ENCODE measurements at regions not wholly inside any gene's neighbourhood (a gene's known extent, or its start where the extent isn't known, plus 50 kb on each side); places are given as distances from the start of the nearest gene placed in this dataset.
"Not testable (repeated sequence)": the region's sequence is repeated elsewhere in the genome, so short reads cannot be mapped to it uniquely, and the experiment has no call there.

DNA sequence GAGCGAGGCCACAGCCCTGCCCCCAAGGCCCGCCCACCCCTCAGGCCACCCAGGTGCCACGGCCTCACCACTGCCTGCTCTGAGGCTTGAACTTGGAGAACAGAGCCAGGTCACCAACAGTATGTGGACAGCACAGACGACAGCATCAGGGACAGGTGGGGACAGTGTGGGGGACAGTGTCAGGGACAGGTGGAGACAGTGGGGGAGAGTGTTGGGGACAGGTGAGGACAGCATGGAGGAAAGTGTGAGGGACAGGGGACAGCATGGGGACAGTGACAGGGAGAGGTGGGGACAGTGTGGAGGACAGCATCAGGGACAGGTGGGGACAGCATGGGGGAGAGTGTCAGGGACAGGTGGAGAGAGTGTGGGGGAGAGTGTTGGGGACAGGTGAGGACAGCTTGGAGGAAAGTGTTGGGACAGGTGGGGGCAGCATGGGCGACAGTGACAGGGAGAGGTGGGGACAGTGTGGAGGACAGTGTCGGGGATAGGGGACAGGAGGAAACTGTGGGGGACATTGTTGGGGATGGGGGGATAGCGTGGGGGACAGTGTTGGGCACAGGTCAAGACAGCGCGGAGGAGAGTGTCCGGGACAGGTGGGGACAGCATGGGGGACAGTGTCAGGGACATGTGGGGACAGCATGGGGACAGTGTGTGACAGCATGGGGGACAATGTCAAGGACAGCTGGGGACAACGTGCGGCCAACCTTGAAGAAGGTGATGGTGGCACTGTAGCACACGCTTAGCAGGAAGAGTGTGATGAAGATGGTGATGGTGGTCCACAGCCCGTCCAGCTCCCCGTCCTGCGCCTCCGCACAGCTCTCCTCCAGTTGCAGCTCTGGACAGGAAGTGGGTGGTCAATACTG is 114.9 kb downstream of the TMEM121 start:
- Histone ChIP-seq H3K79me2 (ENCODE audit: insufficient read depth, low read depth) (no peaks in the 10 kb centered on the region), H3K4me3 (IDR thresholded peaks at IDR 0.05; ENCODE audit: insufficient read depth, low read depth, low read length) (no peak overlapping the region), H3K36me3 (ENCODE audit: insufficient read depth) (no peaks in the 10 kb centered on the region), H3K9ac (no peak overlapping the region), H3K27me3 (ENCODE audit: insufficient read depth, low read depth) (no peaks in the 10 kb centered on the region), H3K4me1 (ENCODE audit: low read depth, poor library complexity, severe bottlenecking) (no peaks in the 10 kb centered on the region), H4K20me1 (ENCODE audit: insufficient read depth) (no peaks in the 10 kb centered on the region), H3K27ac (no peak overlapping the region), H3K4me2 (no peak overlapping the region), H2AFZ (ENCODE audit: low read depth) (no peak overlapping the region)
- TF ChIP-seq, protein P1, sequence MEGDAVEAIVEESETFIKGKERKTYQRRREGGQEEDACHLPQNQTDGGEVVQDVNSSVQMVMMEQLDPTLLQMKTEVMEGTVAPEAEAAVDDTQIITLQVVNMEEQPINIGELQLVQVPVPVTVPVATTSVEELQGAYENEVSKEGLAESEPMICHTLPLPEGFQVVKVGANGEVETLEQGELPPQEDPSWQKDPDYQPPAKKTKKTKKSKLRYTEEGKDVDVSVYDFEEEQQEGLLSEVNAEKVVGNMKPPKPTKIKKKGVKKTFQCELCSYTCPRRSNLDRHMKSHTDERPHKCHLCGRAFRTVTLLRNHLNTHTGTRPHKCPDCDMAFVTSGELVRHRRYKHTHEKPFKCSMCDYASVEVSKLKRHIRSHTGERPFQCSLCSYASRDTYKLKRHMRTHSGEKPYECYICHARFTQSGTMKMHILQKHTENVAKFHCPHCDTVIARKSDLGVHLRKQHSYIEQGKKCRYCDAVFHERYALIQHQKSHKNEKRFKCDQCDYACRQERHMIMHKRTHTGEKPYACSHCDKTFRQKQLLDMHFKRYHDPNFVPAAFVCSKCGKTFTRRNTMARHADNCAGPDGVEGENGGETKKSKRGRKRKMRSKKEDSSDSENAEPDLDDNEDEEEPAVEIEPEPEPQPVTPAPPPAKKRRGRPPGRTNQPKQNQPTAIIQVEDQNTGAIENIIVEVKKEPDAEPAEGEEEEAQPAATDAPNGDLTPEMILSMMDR (conservative IDR thresholded peaks at IDR 0.05; ENCODE audit: low read depth, low read length) = no peak

DNA sequence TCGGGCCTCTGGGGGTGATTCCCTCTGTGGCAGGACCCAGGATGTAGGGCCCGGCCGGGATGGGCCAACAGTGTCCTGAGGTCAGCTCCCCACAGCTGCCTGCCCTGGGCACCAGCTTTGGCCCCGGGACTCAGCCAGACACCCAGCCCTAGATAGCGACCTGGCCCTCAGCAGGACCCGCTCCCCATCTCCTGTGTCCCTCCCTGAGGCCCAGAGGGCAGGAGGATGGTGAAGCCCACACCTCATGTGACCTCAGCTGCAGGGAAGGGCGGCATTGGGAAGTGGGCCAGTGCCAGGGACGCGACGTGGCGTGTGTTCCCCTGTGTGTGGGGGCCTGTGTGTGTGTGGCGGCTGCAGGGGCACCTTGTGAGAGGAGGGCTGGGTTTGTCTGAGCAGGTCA is 115.6 kb downstream of the TMEM121 start:
- H3K9ac ChIP-seq; H4K20me1 ChIP-seq (ENCODE audit: insufficient read depth); H3K27ac ChIP-seq; H3K79me2 ChIP-seq (ENCODE audit: insufficient read depth, low read depth); H3K4me3 ChIP-seq (IDR thresholded peaks at IDR 0.05; ENCODE audit: insufficient read depth, low read depth, low read length); H3K27me3 ChIP-seq (ENCODE audit: insufficient read depth, low read depth); H2AFZ ChIP-seq (ENCODE audit: low read depth); H3K4me2 ChIP-seq; H3K4me1 ChIP-seq (ENCODE audit: low read depth, poor library complexity, severe bottlenecking); H3K36me3 ChIP-seq (ENCODE audit: insufficient read depth): not testable (repeated sequence)

DNA sequence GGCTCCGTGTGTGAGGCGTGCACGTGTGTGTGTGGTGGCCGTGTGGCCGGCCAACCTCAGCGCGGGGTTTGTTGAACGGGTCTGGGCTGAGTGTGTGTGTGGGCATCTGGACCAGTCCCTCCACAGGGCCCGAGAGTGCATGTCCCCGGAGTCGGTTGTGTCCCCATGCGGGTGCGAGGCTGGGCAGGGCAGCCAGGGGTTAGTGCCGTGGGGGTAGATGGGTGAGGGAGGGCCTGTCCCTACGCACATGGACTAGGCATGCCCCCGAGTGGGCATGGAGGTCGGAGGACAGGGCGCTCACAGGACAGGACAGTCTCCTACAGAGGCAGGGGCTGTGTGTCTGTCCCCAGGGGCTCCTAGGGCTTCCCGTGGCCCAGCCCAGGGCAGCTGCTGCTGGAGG is 116.1 kb downstream of the TMEM121 start:
- not testable (repeated sequence) for H3K4me3 ChIP-seq (IDR thresholded peaks at IDR 0.05; ENCODE audit: insufficient read depth, low read depth, low read length); H4K20me1 ChIP-seq (ENCODE audit: insufficient read depth); H3K79me2 ChIP-seq (ENCODE audit: insufficient read depth, low read depth); H3K27me3 ChIP-seq (ENCODE audit: insufficient read depth, low read depth); H3K4me1 ChIP-seq (ENCODE audit: low read depth, poor library complexity, severe bottlenecking); H3K36me3 ChIP-seq (ENCODE audit: insufficient read depth); H2AFZ ChIP-seq (ENCODE audit: low read depth); H3K27ac ChIP-seq; H3K9ac ChIP-seq; H3K4me2 ChIP-seq

DNA sequence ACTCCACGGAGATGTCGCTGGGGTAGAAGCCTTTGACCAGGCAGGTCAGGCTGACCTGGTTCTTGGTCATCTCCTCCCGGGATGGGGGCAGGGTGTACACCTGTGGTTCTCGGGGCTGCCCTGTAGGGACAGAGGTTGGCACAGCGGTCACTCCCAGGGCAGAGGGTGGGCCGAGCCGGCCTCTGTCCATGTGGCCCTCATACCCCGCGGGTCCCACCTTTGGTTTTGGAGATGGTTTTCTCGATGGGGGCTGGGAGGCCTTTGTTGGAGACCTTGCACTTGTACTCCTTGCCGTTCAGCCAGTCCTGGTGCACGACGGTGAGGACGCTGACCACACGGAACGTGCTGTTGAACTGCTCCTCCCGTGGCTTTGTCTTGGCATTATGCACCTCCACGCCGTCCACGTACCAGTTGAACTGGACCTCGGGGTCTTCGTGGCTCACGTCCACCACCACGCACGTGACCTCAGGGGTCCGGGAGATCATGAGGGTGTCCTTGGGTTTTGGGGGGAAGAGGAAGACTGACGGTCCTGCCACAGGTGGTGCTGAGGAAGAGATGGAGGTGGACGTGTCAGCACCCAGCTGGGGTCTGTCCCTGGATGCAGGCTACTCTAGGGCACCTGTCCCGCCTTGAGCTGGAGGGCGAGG is 117.1 kb downstream of the TMEM121 start:
- H3K4me3 ChIP-seq (IDR thresholded peaks at IDR 0.05; ENCODE audit: insufficient read depth, low read depth, low read length); H3K36me3 ChIP-seq (ENCODE audit: insufficient read depth); H3K27ac ChIP-seq; H4K20me1 ChIP-seq (ENCODE audit: insufficient read depth); H3K27me3 ChIP-seq (ENCODE audit: insufficient read depth, low read depth); H3K9ac ChIP-seq; H3K79me2 ChIP-seq (ENCODE audit: insufficient read depth, low read depth); H3K4me2 ChIP-seq; H3K4me1 ChIP-seq (ENCODE audit: low read depth, poor library complexity, severe bottlenecking); H2AFZ ChIP-seq (ENCODE audit: low read depth): not testable (repeated sequence)

DNA sequence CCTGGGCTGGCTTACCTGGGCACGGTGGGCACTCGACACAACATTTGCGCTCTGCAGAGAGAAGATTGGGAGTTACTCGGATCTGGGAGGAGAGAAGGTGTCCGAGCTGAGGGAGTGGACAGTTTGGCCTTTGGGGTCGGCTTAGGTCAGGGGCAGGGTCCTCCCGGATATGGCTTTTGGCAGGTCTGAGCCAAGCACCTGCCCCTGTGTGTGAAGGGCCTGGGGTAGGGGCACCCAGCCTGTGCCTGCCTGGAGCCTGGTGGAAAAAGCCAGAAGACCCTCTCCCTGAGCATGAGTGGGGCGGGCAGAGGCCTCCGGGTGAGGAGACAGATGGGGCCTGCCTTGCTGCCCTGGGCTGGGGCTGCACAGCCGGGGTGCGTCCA is 117.7 kb downstream of the TMEM121 start:
- H3K27me3 ChIP-seq (ENCODE audit: insufficient read depth, low read depth); H3K9ac ChIP-seq; H3K36me3 ChIP-seq (ENCODE audit: insufficient read depth); H3K27ac ChIP-seq; H3K4me3 ChIP-seq (IDR thresholded peaks at IDR 0.05; ENCODE audit: insufficient read depth, low read depth, low read length); H2AFZ ChIP-seq (ENCODE audit: low read depth); H3K4me2 ChIP-seq; H4K20me1 ChIP-seq (ENCODE audit: insufficient read depth); H3K4me1 ChIP-seq (ENCODE audit: low read depth, poor library complexity, severe bottlenecking); H3K79me2 ChIP-seq (ENCODE audit: insufficient read depth, low read depth): not testable (repeated sequence)

DNA sequence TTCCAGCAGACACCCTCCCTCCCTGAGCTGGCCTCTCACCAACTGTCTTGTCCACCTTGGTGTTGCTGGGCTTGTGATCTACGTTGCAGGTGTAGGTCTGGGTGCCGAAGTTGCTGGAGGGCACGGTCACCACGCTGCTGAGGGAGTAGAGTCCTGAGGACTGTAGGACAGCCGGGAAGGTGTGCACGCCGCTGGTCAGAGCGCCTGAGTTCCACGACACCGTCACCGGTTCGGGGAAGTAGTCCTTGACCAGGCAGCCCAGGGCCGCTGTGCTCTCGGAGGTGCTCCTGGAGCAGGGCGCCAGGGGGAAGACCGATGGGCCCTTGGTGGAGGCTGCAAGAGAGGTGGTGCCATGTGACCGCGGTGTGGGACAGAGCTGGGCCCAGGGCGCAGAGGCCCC is 118.1 kb downstream of the TMEM121 start:
- H2AFZ ChIP-seq (ENCODE audit: low read depth); H3K9ac ChIP-seq; H3K27me3 ChIP-seq (ENCODE audit: insufficient read depth, low read depth); H3K4me3 ChIP-seq (IDR thresholded peaks at IDR 0.05; ENCODE audit: insufficient read depth, low read depth, low read length); H3K4me1 ChIP-seq (ENCODE audit: low read depth, poor library complexity, severe bottlenecking); H3K36me3 ChIP-seq (ENCODE audit: insufficient read depth); H3K4me2 ChIP-seq; H3K79me2 ChIP-seq (ENCODE audit: insufficient read depth, low read depth); H3K27ac ChIP-seq; H4K20me1 ChIP-seq (ENCODE audit: insufficient read depth): not testable (repeated sequence)

DNA sequence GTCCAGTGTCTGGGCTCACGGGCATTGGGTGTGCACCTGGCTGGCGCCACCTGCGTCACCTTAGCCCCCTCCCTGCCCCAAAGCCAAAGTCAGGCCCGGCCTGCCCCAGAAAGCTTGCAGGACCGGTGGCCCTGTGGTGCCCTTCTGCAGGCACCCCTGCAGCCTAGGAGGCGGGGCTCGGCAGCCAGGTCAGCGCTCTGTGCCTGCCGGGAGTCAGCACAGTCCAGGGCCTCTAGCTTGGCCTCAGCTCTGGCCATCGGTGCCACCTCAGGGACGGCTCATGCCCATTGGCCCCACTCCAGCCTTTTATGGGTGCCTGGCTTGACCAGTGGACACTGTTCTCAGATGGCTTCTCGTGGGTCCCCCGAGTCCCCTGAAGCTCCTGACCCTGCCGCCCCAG is 118.5 kb downstream of the TMEM121 start:
- H3K4me2 ChIP-seq; H3K4me1 ChIP-seq (ENCODE audit: low read depth, poor library complexity, severe bottlenecking); H3K9ac ChIP-seq; H3K27me3 ChIP-seq (ENCODE audit: insufficient read depth, low read depth); H4K20me1 ChIP-seq (ENCODE audit: insufficient read depth); H3K79me2 ChIP-seq (ENCODE audit: insufficient read depth, low read depth); H3K4me3 ChIP-seq (IDR thresholded peaks at IDR 0.05; ENCODE audit: insufficient read depth, low read depth, low read length); H3K27ac ChIP-seq; H2AFZ ChIP-seq (ENCODE audit: low read depth); H3K36me3 ChIP-seq (ENCODE audit: insufficient read depth): not testable (repeated sequence)

DNA sequence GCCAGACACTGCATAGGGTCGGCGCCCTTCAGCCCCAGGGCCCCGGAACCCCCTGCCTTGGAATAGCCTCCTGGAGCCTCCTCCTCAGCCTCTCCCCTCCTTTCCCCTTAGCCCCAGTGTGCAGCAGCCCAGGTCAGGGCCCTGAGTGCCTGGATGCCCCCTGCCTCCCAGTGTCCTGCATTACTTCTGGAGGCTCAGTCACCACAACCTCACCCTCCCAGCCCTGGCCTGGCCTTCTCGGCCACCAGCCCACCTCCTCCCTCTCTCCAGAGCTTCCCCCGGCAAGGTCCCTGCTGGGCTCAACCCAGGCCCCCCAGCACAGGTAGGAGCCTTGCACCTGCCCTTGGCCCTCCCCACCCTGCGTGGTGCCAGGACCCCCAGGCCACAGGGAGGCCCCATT is 119.0 kb downstream of the TMEM121 start:
- H4K20me1 ChIP-seq (ENCODE audit: insufficient read depth); H3K36me3 ChIP-seq (ENCODE audit: insufficient read depth); H3K27me3 ChIP-seq (ENCODE audit: insufficient read depth, low read depth); H3K4me3 ChIP-seq (IDR thresholded peaks at IDR 0.05; ENCODE audit: insufficient read depth, low read depth, low read length); H3K4me2 ChIP-seq; H3K4me1 ChIP-seq (ENCODE audit: low read depth, poor library complexity, severe bottlenecking); H3K9ac ChIP-seq; H2AFZ ChIP-seq (ENCODE audit: low read depth); H3K27ac ChIP-seq; H3K79me2 ChIP-seq (ENCODE audit: insufficient read depth, low read depth): not testable (repeated sequence)
